Ramos (cell line): ENCODE measurements at regions not wholly inside any gene's neighbourhood (a gene's known extent, or its start where the extent isn't known, plus 50 kb on each side); places are given as distances from the start of the nearest gene placed in this dataset.

Source experiments
- in situ Hi-C: fragments of 300-500 bp; cut with MboI; formaldehyde crosslinking; loops from one replicate; pipeline ENCODE4 v1.14.3; 2022; ENCODE audit warnings: low sequenced_read_pairs; ENCODE audit not compliant: unreplicated experiment

- in situ Hi-C loops, result no loop called here
Observed at GRCh38 chr3:83093222-83093572, 1331.8 kb upstream of the GBE1 start.

- in situ Hi-C loops, result no loop called here
Observed at GRCh38 chr3:83092521-83093221, 1331.2 kb upstream of the GBE1 start.

GRCh38 chr3:83076041-83076440, 1314.6 kb upstream of the GBE1 start:
- in situ Hi-C loops, result no loop called here

GRCh38 chr3:83074485-83074884, 1313.0 kb upstream of the GBE1 start:
- in situ Hi-C loops, result no loop called here

GRCh38 chr3:83065851-83066460, 1304.5 kb upstream of the GBE1 start:
- in situ Hi-C loops, result no loop called here

- in situ Hi-C loops, result no loop called here
Observed at GRCh38 chr3:83063446-83063845, 1302.0 kb upstream of the GBE1 start.

- in situ Hi-C loops, result no loop called here
Observed at GRCh38 chr3:83048556-83048955, 1287.1 kb upstream of the GBE1 start.

- in situ Hi-C loops, result no loop called here
Observed at GRCh38 chr3:83039422-83039821, 1278.0 kb upstream of the GBE1 start.

GRCh38 chr3:83035704-83036010, 1274.2 kb upstream of the GBE1 start:
- in situ Hi-C loops, result no loop called here

GRCh38 chr3:83034806-83035703, 1273.6 kb upstream of the GBE1 start:
- in situ Hi-C loops, result no loop called here

- in situ Hi-C loops, result no loop called here
Observed at GRCh38 chr3:83033133-83033532, 1271.7 kb upstream of the GBE1 start.

GRCh38 chr3:83023086-83023485, 1261.6 kb upstream of the GBE1 start:
- in situ Hi-C loops, result no loop called here

GRCh38 chr3:83011481-83011880, 1250.0 kb upstream of the GBE1 start:
- in situ Hi-C loops, result no loop called here

GRCh38 chr3:83003917-83004316, 1242.5 kb upstream of the GBE1 start:
- in situ Hi-C loops, result no loop called here

GRCh38 chr3:83002869-83003445, 1241.5 kb upstream of the GBE1 start:
- in situ Hi-C loops, result no loop called here

GRCh38 chr3:82999777-83000176, 1238.3 kb upstream of the GBE1 start:
- in situ Hi-C loops, result no loop called here

GRCh38 chr3:82978368-82978767, 1216.9 kb upstream of the GBE1 start:
- in situ Hi-C loops, result no loop called here

GRCh38 chr3:82977871-82978270, 1216.4 kb upstream of the GBE1 start:
- in situ Hi-C loops, result no loop called here

GRCh38 chr3:82973791-82974190, 1212.3 kb upstream of the GBE1 start:
- in situ Hi-C loops, result no loop called here

- in situ Hi-C loops, result no loop called here
Observed at GRCh38 chr3:82960379-82960778, 1198.9 kb upstream of the GBE1 start.

GRCh38 chr3:82957696-82958095, 1196.3 kb upstream of the GBE1 start:
- in situ Hi-C loops, result no loop called here
